ENCODE measurements at regions not wholly inside any gene's neighbourhood (a gene's known extent, or its start where the extent isn't known, plus 50 kb on each side); places are given as distances from the start of the nearest gene placed in this dataset.

- DNase-seq = no peak
- no peaks in the 10 kb centered on the region for H3K4me1 ChIP-seq (ENCODE audit: control insufficient read depth in 1 of 2, insufficient read depth in 2 of 2, low read length in 2 of 2)
- H3K27me3 ChIP-seq (ENCODE audit: control insufficient read depth in 1 of 2, insufficient read depth in 2 of 2, low read length in 1 of 2) = no peaks in the 10 kb centered on the region
- H3K9me3 ChIP-seq (ENCODE audit: control insufficient read depth, low read length) = no peaks in the 10 kb centered on the region
- intact Hi-C loops (cut with DNase I) = no loop called here
- ATAC-seq (ENCODE audit: low FRiP score) = no peak
- H3K27ac ChIP-seq (ENCODE audit: low read depth in 1 of 2, low read length in 2 of 2) = no peak overlapping the region
- WGBS, 2 donors = 70 to 79% methylated on average over 1 of the region's 1 CpG
- no peak overlapping the region for H3K4me3 ChIP-seq (ENCODE audit: low read length in 2 of 2)
- no peaks in the 10 kb centered on the region for H3K36me3 ChIP-seq (ENCODE audit: control insufficient read depth in 1 of 2, insufficient read depth in 2 of 2, low read length in 1 of 2)
Observed at GRCh38 chr12:77521508-77522115, 309.1 kb upstream of the NAV3 start.

GRCh38 chr12:77514511-77514910 lies 316.2 kb upstream of the NAV3 start:
- H3K4me3 ChIP-seq (ENCODE audit: low read length in 2 of 2) = no peak overlapping the region
- 57 to 58% methylated on average over 3 of the region's 3 CpGs for WGBS, 2 donors
- H3K27ac ChIP-seq (ENCODE audit: low read depth in 1 of 2, low read length in 2 of 2) = no peak overlapping the region
- no peaks in the 10 kb centered on the region for H3K36me3 ChIP-seq (ENCODE audit: control insufficient read depth in 1 of 2, insufficient read depth in 2 of 2, low read length in 1 of 2)
- ATAC-seq (ENCODE audit: low FRiP score) (no peak), DNase-seq (no peak)
- intact Hi-C loops (cut with DNase I) = no loop called here
- no peaks in the 10 kb centered on the region for H3K9me3 ChIP-seq (ENCODE audit: control insufficient read depth, low read length)
- no peaks in the 10 kb centered on the region for H3K27me3 ChIP-seq (ENCODE audit: control insufficient read depth in 1 of 2, insufficient read depth in 2 of 2, low read length in 1 of 2)
- H3K4me1 ChIP-seq (ENCODE audit: control insufficient read depth in 1 of 2, insufficient read depth in 2 of 2, low read length in 2 of 2) = no peaks in the 10 kb centered on the region

GRCh38 chr12:77510985-77511384 lies 319.7 kb upstream of the NAV3 start:
- intact Hi-C loops (cut with DNase I) = no loop called here
- H3K9me3 ChIP-seq (ENCODE audit: control insufficient read depth, low read length) = no peaks in the 10 kb centered on the region

DNA sequence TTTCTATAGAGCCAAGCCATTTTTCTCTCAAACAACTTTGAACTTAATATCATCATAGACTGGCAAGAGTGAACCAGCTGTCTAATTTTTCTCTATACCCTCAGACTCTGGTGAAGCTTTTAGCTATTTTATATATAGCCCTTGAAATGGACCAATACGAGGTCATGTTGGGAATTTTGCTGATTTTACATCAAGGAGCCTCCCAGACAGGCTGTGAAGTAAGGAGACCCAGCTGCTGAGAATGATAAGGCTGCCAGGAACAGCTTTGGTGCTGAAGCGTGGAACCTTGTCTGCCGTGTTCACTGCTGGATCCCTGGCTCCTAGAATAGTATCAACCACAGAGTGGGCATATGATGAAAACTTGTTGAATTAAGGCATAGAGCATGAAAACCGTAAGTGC lies 326.2 kb upstream of the NAV3 start:
- no peaks in the 10 kb centered on the region for H3K9me3 ChIP-seq (ENCODE audit: control insufficient read depth, low read length)
- ATAC-seq (ENCODE audit: low FRiP score) (no peak), DNase-seq (no peak)
- H3K27ac ChIP-seq (ENCODE audit: low read depth in 1 of 2, low read length in 2 of 2) = no peak overlapping the region
- intact Hi-C loops (cut with DNase I) = no loop called here
- H3K36me3 ChIP-seq (ENCODE audit: control insufficient read depth in 1 of 2, insufficient read depth in 2 of 2, low read length in 1 of 2) = no peaks in the 10 kb centered on the region
- no peaks in the 10 kb centered on the region for H3K27me3 ChIP-seq (ENCODE audit: control insufficient read depth in 1 of 2, insufficient read depth in 2 of 2, low read length in 1 of 2)
- WGBS, 2 donors = 57 to 60% methylated on average over 4 of the region's 4 CpGs
- no peaks in the 10 kb centered on the region for H3K4me1 ChIP-seq (ENCODE audit: control insufficient read depth in 1 of 2, insufficient read depth in 2 of 2, low read length in 2 of 2)
- H3K4me3 ChIP-seq (ENCODE audit: low read length in 2 of 2) = no peak overlapping the region

More at GRCh38 chr12:77510985-77511384, 319.7 kb upstream of the NAV3 start:
- ATAC-seq (ENCODE audit: low FRiP score) = no peak
- 48 to 64% methylated on average over 1 of the region's 1 CpG for WGBS, 2 donors
- Histone ChIP-seq H3K36me3 (ENCODE audit: control insufficient read depth in 1 of 2, insufficient read depth in 2 of 2, low read length in 1 of 2) (no peaks in the 10 kb centered on the region), H3K4me1 (ENCODE audit: control insufficient read depth in 1 of 2, insufficient read depth in 2 of 2, low read length in 2 of 2) (no peaks in the 10 kb centered on the region), H3K27ac (ENCODE audit: low read depth in 1 of 2, low read length in 2 of 2) (no peak overlapping the region), H3K4me3 (ENCODE audit: low read length in 2 of 2) (no peak overlapping the region), H3K27me3 (ENCODE audit: control insufficient read depth in 1 of 2, insufficient read depth in 2 of 2, low read length in 1 of 2) (no peaks in the 10 kb centered on the region)
- DNase-seq = no peak

DNA sequence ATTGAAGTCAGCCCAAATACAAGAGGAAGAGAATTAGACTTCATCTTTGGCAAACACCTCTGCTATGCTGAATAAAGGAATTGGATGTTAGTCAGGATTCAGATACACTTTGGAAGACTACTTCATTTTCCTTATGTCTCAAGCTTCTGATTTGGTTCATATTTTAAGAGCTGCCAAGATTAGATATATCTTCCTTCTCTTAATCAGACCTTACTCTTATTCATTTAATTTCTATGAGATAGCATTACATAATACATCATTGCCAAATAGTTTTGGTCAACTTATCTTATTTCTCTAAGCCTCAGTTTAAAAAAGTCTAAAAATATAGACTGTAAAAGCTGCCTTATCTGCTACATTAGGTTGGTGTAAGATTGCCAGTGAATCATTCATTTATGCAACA lies 330.6 kb upstream of the NAV3 start:
- intact Hi-C loops (cut with DNase I) = no loop called here

GRCh38 chr12:77497647-77498046 lies 333.0 kb upstream of the NAV3 start:
- WGBS, 2 donors = 69 to 71% methylated on average over 1 of the region's 1 CpG

More for the DNA sequence above, 330.6 kb upstream of the NAV3 start:
- Histone ChIP-seq H3K36me3 (ENCODE audit: control insufficient read depth in 1 of 2, insufficient read depth in 2 of 2, low read length in 1 of 2) (no peaks in the 10 kb centered on the region), H3K27me3 (ENCODE audit: control insufficient read depth in 1 of 2, insufficient read depth in 2 of 2, low read length in 1 of 2) (no peaks in the 10 kb centered on the region), H3K4me3 (ENCODE audit: low read length in 2 of 2) (no peak overlapping the region), H3K4me1 (ENCODE audit: control insufficient read depth in 1 of 2, insufficient read depth in 2 of 2, low read length in 2 of 2) (no peaks in the 10 kb centered on the region), H3K9me3 (ENCODE audit: control insufficient read depth, low read length) (no peaks in the 10 kb centered on the region), H3K27ac (ENCODE audit: low read depth in 1 of 2, low read length in 2 of 2) (no peak overlapping the region)
- no peak for ATAC-seq (ENCODE audit: low FRiP score)
- DNase-seq = no peak

DNA sequence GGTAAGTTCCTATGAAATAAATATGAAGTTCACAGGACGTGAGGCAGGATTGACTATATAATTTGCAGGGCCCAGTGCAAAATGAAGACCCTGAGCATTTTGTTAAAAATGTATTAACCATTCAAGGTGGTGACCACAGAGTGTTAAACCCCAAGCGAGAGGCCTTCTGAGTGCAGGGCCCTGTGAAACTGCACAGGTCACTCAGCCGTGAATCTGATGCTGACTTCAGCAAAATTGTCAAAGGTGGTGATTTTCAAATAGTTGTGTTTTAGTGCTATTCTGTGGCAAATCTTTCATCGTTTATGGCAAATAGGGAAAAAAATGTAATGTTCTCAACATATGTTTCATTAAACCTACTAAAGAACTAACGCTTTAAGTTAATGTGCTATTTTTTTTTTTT lies 334.0 kb upstream of the NAV3 start:
- Histone ChIP-seq H3K27ac (ENCODE audit: low read depth in 1 of 2, low read length in 2 of 2) (no peak overlapping the region), H3K4me1 (ENCODE audit: control insufficient read depth in 1 of 2, insufficient read depth in 2 of 2, low read length in 2 of 2) (no peaks in the 10 kb centered on the region), H3K36me3 (ENCODE audit: control insufficient read depth in 1 of 2, insufficient read depth in 2 of 2, low read length in 1 of 2) (no peaks in the 10 kb centered on the region), H3K4me3 (ENCODE audit: low read length in 2 of 2) (no peak overlapping the region), H3K27me3 (ENCODE audit: control insufficient read depth in 1 of 2, insufficient read depth in 2 of 2, low read length in 1 of 2) (no peaks in the 10 kb centered on the region), H3K9me3 (ENCODE audit: control insufficient read depth, low read length) (no peaks in the 10 kb centered on the region)
- DNase-seq (no peak), ATAC-seq (ENCODE audit: low FRiP score) (no peak)
- intact Hi-C loops (cut with DNase I) = no loop called here
- WGBS, 2 donors = 67 to 79% methylated on average over 5 of the region's 5 CpGs

More at GRCh38 chr12:77497647-77498046, 333.0 kb upstream of the NAV3 start:
- Histone ChIP-seq H3K27ac (ENCODE audit: low read depth in 1 of 2, low read length in 2 of 2) (no peak overlapping the region), H3K9me3 (ENCODE audit: control insufficient read depth, low read length) (no peaks in the 10 kb centered on the region), H3K4me3 (ENCODE audit: low read length in 2 of 2) (no peak overlapping the region), H3K36me3 (ENCODE audit: control insufficient read depth in 1 of 2, insufficient read depth in 2 of 2, low read length in 1 of 2) (no peaks in the 10 kb centered on the region), H3K27me3 (ENCODE audit: control insufficient read depth in 1 of 2, insufficient read depth in 2 of 2, low read length in 1 of 2) (no peaks in the 10 kb centered on the region), H3K4me1 (ENCODE audit: control insufficient read depth in 1 of 2, insufficient read depth in 2 of 2, low read length in 2 of 2) (no peaks in the 10 kb centered on the region)
- no peak for ATAC-seq (ENCODE audit: low FRiP score)
- DNase-seq = no peak
- intact Hi-C loops (cut with DNase I) = no loop called here

- Histone ChIP-seq H3K4me3 (ENCODE audit: low read length in 2 of 2) (no peak overlapping the region), H3K27me3 (ENCODE audit: control insufficient read depth in 1 of 2, insufficient read depth in 2 of 2, low read length in 1 of 2) (no peaks in the 10 kb centered on the region), H3K9me3 (ENCODE audit: control insufficient read depth, low read length) (no peaks in the 10 kb centered on the region), H3K27ac (ENCODE audit: low read depth in 1 of 2, low read length in 2 of 2) (no peak overlapping the region), H3K4me1 (ENCODE audit: control insufficient read depth in 1 of 2, insufficient read depth in 2 of 2, low read length in 2 of 2) (no peaks in the 10 kb centered on the region), H3K36me3 (ENCODE audit: control insufficient read depth in 1 of 2, insufficient read depth in 2 of 2, low read length in 1 of 2) (no peaks in the 10 kb centered on the region)
- ATAC-seq (ENCODE audit: low FRiP score) (no peak), DNase-seq (no peak)
- intact Hi-C loops (cut with DNase I) = no loop called here
- WGBS, 2 donors = 52 to 64% methylated on average over 3 of the region's 3 CpGs
Observed at GRCh38 chr12:77494296-77494695, 336.4 kb upstream of the NAV3 start.

DNA sequence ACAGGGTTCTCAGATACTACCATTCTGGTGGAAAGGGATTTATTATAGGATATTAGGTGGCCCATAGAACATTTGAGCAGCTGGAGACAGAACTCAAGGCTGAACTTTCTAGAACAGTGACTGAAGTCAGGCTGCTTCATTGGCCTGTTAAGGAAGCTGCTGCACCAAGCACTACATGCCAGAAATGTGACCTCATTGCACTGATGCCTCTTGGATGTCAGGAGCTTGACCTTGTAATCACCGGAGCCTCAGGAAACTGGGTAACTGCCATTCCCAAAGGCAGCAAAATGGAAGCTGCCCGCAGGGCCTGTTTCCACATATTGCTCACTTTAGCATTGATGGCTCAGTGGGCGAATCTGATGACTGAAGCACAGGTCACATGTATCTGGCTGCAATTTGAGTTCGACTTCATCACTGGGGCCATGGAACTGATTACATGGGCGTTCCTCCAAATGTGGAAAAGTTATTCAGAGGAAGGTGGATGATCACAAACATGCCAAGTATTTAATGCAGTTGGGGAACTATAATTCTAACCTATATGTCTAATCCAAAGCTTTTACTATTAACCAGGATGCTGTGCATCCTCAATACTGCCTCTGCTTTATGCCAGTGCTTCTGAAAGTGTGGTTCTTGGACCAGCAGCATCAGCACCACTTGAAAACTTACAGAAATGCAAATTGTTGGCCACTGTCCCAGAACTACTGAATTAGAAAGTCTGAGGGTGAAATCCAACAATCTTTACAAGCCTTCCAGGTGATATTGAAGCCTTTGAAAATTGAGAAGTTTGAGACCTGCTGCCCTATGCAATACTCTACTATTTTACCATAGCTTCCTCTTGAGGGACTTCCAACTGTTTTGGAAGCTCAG lies 337.2 kb upstream of the NAV3 start:
- DNase-seq (no peak), ATAC-seq (ENCODE audit: low FRiP score) (no peak)
- intact Hi-C loops (cut with DNase I) = no loop called here
- no peaks in the 10 kb centered on the region for H3K36me3 ChIP-seq (ENCODE audit: control insufficient read depth in 1 of 2, insufficient read depth in 2 of 2, low read length in 1 of 2)
- no peaks in the 10 kb centered on the region for H3K27me3 ChIP-seq (ENCODE audit: control insufficient read depth in 1 of 2, insufficient read depth in 2 of 2, low read length in 1 of 2)
- no peaks in the 10 kb centered on the region for H3K9me3 ChIP-seq (ENCODE audit: control insufficient read depth, low read length)
- H3K4me3 ChIP-seq (ENCODE audit: low read length in 2 of 2) = no peak overlapping the region
- 40 to 58% methylated on average over 5 of the region's 5 CpGs for WGBS, 2 donors
- no peaks in the 10 kb centered on the region for H3K4me1 ChIP-seq (ENCODE audit: control insufficient read depth in 1 of 2, insufficient read depth in 2 of 2, low read length in 2 of 2)
- H3K27ac ChIP-seq (ENCODE audit: low read depth in 1 of 2, low read length in 2 of 2) = no peak overlapping the region
